GM12892 (cell line): ENCODE measurements at regions not wholly inside any gene's neighbourhood (a gene's known extent, or its start where the extent isn't known, plus 50 kb on each side); places are given as distances from the start of the nearest gene placed in this dataset.

Experiments
- POLR2AphosphoS5 ChIP-seq: IDR thresholded peaks from 2 replicates; pipeline ENCODE4 v1.6.1; 2011; ENCODE audit warnings: low read depth, low read length, control low read depth
- TAF1 ChIP-seq: IDR thresholded peaks from 2 replicates; pipeline ENCODE4 v1.6.1; 2011; ENCODE audit warnings: low read depth, mild to moderate bottlenecking, control low read depth, low read length, borderline replicate concordance

DNA sequence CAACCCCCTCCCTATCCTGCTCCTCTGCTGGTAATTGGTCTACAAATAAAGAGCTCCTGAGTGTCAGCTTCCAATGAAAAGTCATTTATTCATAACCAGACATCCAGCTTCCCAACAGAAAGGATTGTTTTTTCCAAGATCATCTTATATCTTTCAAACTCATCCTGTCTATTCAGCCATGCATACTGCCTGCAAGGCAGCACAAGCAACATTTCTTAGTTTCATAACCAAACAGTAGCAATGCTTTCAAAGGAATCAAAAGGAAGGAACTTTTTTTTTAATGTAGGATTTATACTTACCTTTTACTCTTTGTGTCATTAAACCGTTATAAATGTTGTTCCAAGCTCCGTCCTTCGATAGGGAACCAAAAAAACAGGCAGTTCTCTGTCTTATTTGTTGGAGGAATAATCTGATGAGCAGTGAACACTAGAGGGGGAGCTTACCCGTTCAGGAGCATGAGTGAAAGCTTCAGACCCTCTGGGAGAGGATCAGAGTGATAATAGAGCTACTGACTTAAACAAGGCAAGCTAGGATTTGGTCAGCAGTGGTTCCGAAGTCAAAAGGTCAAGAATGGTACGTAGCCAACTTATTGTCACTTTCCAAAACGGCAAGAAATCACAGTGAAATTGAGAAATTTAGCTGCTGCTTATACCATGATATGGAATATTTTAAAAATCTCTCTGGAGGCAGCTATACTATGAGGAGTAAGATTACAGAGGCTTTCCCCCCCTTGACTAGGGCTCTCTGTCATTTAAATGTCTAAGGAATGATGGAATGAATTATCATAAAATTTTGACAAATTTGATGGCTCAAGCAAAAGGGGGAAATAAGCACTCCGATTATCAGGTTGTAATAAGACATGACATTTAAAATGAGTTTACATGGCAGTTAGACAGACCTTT, 892.9 kb downstream of the NR2F1-AS1 start:
- no peak for TF ChIP-seq TAF1
- TF ChIP-seq POLR2AphosphoS5: no peak
